Bronchial epithelial cell (primary cell): ENCODE measurements at regions not wholly inside any gene's neighbourhood (a gene's known extent, or its start where the extent isn't known, plus 50 kb on each side); places are given as distances from the start of the nearest gene placed in this dataset.

Experiments used
- DNase-seq: peaks from one replicate; pipeline ENCODE4 v3.0.0-alpha.2; 2010; ENCODE audit warnings: low read depth
- FAIRE-seq: peaks from 2 replicates; lab custom pipeline; 2011; peaks lifted over from hg19 to GRCh38; lab: Jason Lieb, UNC
- H3K27me3 ChIP-seq: 2 replicates; pipeline ENCODE4 v1.5.1; 2011; ENCODE audit warnings: low read length; ENCODE audit not compliant: control insufficient read depth, insufficient read depth
- H3K36me3 ChIP-seq: 2 replicates; pipeline ENCODE4 v1.5.1; 2011; ENCODE audit warnings: low read length; ENCODE audit not compliant: control insufficient read depth, insufficient read depth
- H3K4me3 ChIP-seq: 2 replicates; pipeline ENCODE4 v1.5.1; 2011; ENCODE audit warnings: mild to moderate bottlenecking, low read depth, low read length, control low read depth
- TF ChIP-seq, protein P1 (sequence below): IDR thresholded peaks from 2 replicates; pipeline ENCODE4 v1.5.1; 2011; ENCODE audit warnings: mild to moderate bottlenecking, moderate library complexity, low read length, control low read depth, inconsistent platforms; ENCODE audit not compliant: insufficient read depth, severe bottlenecking

DNA sequence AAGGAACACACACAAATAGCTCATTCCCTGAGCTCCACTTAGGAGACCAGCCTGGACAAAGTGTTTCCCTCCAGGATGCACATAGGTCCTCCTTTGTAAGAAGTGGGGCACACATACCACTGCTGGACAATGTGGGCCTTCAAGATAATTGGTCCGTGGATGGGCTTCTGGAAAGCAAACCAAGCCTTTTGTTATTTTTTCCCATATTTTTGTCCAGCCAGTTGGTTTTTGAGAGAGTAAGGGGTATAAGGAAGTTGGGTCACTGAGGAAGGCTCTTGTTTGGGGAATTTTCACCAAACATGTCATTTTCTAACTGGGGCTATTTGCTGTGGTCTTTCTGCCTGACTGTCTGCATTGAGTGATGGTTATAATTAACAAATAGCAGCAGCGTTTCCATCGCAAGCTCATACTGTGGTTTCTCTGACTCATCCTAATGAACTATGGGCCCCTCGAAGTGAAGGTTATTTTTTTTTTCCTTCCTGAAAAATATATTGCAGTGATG, 306.3 kb upstream of the DUSP10 start:
- peak; percentile 37 for DNase-seq
- H3K27me3 ChIP-seq, result no peaks in the 10 kb centered on the region
- TF ChIP-seq, protein P1, sequence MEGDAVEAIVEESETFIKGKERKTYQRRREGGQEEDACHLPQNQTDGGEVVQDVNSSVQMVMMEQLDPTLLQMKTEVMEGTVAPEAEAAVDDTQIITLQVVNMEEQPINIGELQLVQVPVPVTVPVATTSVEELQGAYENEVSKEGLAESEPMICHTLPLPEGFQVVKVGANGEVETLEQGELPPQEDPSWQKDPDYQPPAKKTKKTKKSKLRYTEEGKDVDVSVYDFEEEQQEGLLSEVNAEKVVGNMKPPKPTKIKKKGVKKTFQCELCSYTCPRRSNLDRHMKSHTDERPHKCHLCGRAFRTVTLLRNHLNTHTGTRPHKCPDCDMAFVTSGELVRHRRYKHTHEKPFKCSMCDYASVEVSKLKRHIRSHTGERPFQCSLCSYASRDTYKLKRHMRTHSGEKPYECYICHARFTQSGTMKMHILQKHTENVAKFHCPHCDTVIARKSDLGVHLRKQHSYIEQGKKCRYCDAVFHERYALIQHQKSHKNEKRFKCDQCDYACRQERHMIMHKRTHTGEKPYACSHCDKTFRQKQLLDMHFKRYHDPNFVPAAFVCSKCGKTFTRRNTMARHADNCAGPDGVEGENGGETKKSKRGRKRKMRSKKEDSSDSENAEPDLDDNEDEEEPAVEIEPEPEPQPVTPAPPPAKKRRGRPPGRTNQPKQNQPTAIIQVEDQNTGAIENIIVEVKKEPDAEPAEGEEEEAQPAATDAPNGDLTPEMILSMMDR, result no peak
- no peak overlapping the region for H3K4me3 ChIP-seq
- H3K36me3 ChIP-seq, result no peaks in the 10 kb centered on the region
- FAIRE-seq, result no peak

DNA sequence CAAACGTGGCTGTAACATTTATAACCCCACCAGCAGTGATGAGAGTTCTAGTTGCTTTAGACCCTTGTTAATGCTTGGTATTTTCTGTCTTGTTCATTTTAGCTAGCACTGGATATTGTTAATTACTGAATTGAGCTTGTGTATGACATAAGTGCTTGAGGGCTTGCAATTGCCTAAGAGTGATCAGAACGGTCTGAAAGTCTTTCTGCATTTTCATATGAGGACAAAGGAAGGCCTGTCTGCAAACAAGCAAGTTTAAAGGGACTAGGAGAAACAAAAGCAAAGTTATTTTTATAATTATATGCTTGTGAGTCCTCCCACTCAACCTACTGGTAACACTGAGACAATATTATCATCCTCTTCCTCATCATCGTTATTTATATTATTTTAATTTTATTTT, 305.5 kb upstream of the DUSP10 start:
- no peak overlapping the region for H3K4me3 ChIP-seq
- FAIRE-seq (no peak), DNase-seq (no peak)
- TF ChIP-seq, protein P1, result no peak
- no peaks in the 10 kb centered on the region for H3K27me3 ChIP-seq
- no peaks in the 10 kb centered on the region for H3K36me3 ChIP-seq

DNA sequence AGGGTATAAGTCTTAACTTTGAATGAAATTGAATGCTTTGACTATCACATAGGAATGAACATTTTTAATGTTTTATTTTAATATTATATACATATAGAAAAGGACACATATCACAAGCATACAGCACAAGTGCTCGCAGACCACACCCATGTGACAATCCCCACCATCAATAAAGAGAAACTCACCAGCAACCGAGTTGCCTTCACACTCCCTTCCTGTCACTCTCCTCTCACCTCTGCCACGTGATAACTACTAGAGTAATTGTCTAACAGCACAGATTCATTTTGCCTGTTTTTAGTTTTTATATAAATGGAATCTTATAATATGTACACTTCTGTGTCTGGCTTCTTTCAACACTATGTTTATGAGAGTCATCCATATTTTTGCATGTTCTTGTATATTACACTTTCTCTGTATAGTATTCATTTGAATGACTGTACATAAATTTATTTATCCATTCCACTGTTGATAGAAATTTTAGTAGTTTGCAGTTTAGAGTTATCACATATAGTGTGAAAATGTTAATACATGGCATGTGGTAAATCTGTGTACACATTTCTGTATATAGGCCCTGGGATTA, 304.9 kb upstream of the DUSP10 start:
- TF ChIP-seq, protein P1, result no peak
- FAIRE-seq (no peak), DNase-seq (no peak)
- H3K36me3 ChIP-seq, result no peaks in the 10 kb centered on the region
- H3K4me3 ChIP-seq, result no peak overlapping the region
- H3K27me3 ChIP-seq, result no peaks in the 10 kb centered on the region

- Histone ChIP-seq H3K27me3 (no peaks in the 10 kb centered on the region), H3K36me3 (no peaks in the 10 kb centered on the region), H3K4me3 (no peak overlapping the region)
- TF ChIP-seq, protein P1, result no peak
- DNase-seq (no peak), FAIRE-seq (no peak)
These were observed 303.9 kb upstream of the DUSP10 start for GRCh38 chr1:222045786-222046185.

DNA sequence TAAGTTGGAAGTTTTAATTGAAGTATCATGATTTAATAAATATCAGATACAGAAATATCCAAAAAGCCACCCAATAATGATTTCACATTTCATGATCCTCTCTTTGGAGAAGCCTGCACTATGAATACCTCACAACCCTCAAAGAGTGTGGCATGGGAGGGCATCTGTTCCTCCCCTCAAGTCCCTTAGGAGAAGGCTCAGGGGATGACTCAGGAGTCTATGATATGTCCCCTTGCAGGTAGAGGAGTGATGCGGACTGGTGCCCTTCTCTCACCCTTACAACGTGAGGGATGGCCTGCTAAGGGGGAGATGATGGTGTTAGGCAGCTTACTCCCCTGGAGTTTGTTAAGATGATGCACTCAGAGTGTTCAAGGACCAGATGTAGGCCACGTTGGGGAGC, 303.3 kb upstream of the DUSP10 start:
- no peak overlapping the region for H3K4me3 ChIP-seq
- TF ChIP-seq, protein P1, result no peak
- DNase-seq, result no peak
- no peaks in the 10 kb centered on the region for H3K27me3 ChIP-seq
- no peaks in the 10 kb centered on the region for H3K36me3 ChIP-seq
- FAIRE-seq, result no peak
